OCI-LY1 (cell line): ENCODE measurements at regions not wholly inside any gene's neighbourhood (a gene's known extent, or its start where the extent isn't known, plus 50 kb on each side); places are given as distances from the start of the nearest gene placed in this dataset.

Experiments used
- H2AFZ ChIP-seq: fragments of 200-600 bp; sonication (generic), shearing (Covaris generic); 2 replicates; pipeline ENCODE4 v1.6.0; 2014; ENCODE audit warnings: antibody characterized with exemption, mild to moderate bottlenecking, low read length
- H3F3A ChIP-seq: fragments of 200-600 bp; sonication (generic), shearing (Covaris generic); 2 replicates; pipeline ENCODE4 v1.6.0; 2014; ENCODE audit warnings: mild to moderate bottlenecking, antibody characterized with exemption, low read length, moderate library complexity; ENCODE audit not compliant: insufficient read depth
- H3K27ac ChIP-seq: fragments of 200-600 bp; sonication (generic); 2 replicates; pipeline ENCODE4 v1.5.1; 2014; ENCODE audit warnings: low read length, mixed run types, mild to moderate bottlenecking, low read depth; ENCODE audit not compliant: poor library complexity, severe bottlenecking
- H3K27me3 ChIP-seq: fragments of 200-600 bp; sonication (generic); 2 replicates; pipeline ENCODE4 v1.6.0; 2014; ENCODE audit warnings: antibody characterized with exemption, mild to moderate bottlenecking, low read length, moderate library complexity; ENCODE audit not compliant: insufficient read depth
- H3K36me3 ChIP-seq: fragments of 200-600 bp; sonication (generic); 2 replicates; pipeline ENCODE4 v1.6.1; 2014; ENCODE audit warnings: mild to moderate bottlenecking, antibody characterized with exemption, low read length, moderate library complexity, mixed read lengths; ENCODE audit not compliant: insufficient read depth
- H3K4me1 ChIP-seq: fragments of 200-600 bp; sonication (generic); 2 replicates; pipeline ENCODE4 v1.5.1; 2014; ENCODE audit warnings: mild to moderate bottlenecking, low read length, moderate library complexity; ENCODE audit not compliant: insufficient read depth, severe bottlenecking
- H3K4me2 ChIP-seq: fragments of 200-600 bp; sonication (generic), shearing (Covaris generic); 2 replicates; pipeline ENCODE4 v1.6.1; 2014; ENCODE audit warnings: low read length
- H3K4me3 ChIP-seq: fragments of 200-600 bp; sonication (generic); 2 replicates; pipeline ENCODE4 v1.5.1; 2014; ENCODE audit warnings: low read length, low read depth, mild to moderate bottlenecking, mixed read lengths; ENCODE audit not compliant: poor library complexity, severe bottlenecking
- H3K79me2 ChIP-seq: fragments of 200-600 bp; shearing (Covaris generic); 2 replicates; pipeline ENCODE4 v1.6.1; 2016; ENCODE audit warnings: mixed run types, low read length, mixed read lengths; ENCODE audit not compliant: insufficient read depth
- H3K9ac ChIP-seq: fragments of 200-600 bp; sonication (generic), shearing (Covaris generic); 2 replicates; pipeline ENCODE4 v1.6.1; 2014; ENCODE audit warnings: mild to moderate bottlenecking, low read length, mixed read lengths
- H3K9me2 ChIP-seq: fragments of 200-600 bp; sonication (generic), shearing (Covaris generic); 2 replicates; pipeline ENCODE4 v1.6.1; 2014; ENCODE audit warnings: low read depth, mild to moderate bottlenecking, low read length, mixed read lengths
- H3K9me3 ChIP-seq: fragments of 200-600 bp; shearing (Covaris generic); 2 replicates; pipeline ENCODE4 v1.6.1; 2014; ENCODE audit warnings: low read length, mixed read lengths
- H4K20me1 ChIP-seq: fragments of 200-600 bp; sonication (generic), shearing (Covaris generic); 2 replicates; pipeline ENCODE4 v1.6.0; 2016; ENCODE audit warnings: mild to moderate bottlenecking, low read length; ENCODE audit not compliant: insufficient read depth
- EZH2 ChIP-seq: fragments of 200-600 bp; sonication (generic), shearing (Covaris generic); IDR thresholded peaks from 2 replicates; pipeline ENCODE4 v1.8.0; 2017; ENCODE audit warnings: borderline replicate concordance, mixed run types, mild to moderate bottlenecking, antibody characterized with exemption, low read length, moderate library complexity, mixed read lengths
- TF ChIP-seq, protein P1 (sequence below): fragments of 200-600 bp; sonication (generic), shearing (Covaris generic); IDR thresholded peaks from 2 replicates; pipeline ENCODE4 v1.5.1; 2017; ENCODE audit warnings: mild to moderate bottlenecking, antibody characterized with exemption, low read length, moderate library complexity, mixed read lengths

DNA sequence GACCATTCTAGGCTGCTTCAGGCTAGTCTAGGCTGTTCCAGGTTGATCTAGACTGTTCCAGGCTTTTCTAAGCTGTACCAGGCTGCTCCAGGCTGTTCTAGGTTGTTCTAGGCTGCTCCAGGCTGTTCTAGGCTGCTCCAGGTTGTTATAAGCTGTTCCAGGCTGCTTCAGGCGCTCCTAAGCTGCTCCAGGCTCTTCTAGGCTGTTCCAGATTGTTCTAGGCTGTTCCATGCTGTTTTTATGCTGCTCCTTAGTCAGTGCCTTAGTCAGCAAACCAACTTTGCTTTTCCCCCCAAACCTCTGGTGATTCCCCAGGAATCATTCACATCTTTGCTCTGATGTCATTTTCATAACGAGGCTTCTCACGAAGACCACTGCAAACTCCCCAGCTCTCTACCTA, 171.4 kb upstream of the GALNT2 start:
- Histone ChIP-seq H3K4me2 (no peak overlapping the region), H3K9me2 (no peaks in the 10 kb centered on the region; the same call in 1 of the 2 replicates), H3K9me3 (no peaks in the 10 kb centered on the region), H3K4me3 (no peak overlapping the region), H4K20me1 (no peaks in the 10 kb centered on the region), H3K9ac (no peak overlapping the region), H3K27me3 (no peaks in the 10 kb centered on the region), H3F3A (no peaks in the 10 kb centered on the region), H3K79me2 (no peaks in the 10 kb centered on the region), H2AFZ (no peak overlapping the region), H3K36me3 (no peaks in the 10 kb centered on the region), H3K27ac (no peak overlapping the region), H3K4me1 (no peaks in the 10 kb centered on the region)
- no peak for TF ChIP-seq EZH2
- TF ChIP-seq, protein P1, sequence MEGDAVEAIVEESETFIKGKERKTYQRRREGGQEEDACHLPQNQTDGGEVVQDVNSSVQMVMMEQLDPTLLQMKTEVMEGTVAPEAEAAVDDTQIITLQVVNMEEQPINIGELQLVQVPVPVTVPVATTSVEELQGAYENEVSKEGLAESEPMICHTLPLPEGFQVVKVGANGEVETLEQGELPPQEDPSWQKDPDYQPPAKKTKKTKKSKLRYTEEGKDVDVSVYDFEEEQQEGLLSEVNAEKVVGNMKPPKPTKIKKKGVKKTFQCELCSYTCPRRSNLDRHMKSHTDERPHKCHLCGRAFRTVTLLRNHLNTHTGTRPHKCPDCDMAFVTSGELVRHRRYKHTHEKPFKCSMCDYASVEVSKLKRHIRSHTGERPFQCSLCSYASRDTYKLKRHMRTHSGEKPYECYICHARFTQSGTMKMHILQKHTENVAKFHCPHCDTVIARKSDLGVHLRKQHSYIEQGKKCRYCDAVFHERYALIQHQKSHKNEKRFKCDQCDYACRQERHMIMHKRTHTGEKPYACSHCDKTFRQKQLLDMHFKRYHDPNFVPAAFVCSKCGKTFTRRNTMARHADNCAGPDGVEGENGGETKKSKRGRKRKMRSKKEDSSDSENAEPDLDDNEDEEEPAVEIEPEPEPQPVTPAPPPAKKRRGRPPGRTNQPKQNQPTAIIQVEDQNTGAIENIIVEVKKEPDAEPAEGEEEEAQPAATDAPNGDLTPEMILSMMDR = no peak

DNA sequence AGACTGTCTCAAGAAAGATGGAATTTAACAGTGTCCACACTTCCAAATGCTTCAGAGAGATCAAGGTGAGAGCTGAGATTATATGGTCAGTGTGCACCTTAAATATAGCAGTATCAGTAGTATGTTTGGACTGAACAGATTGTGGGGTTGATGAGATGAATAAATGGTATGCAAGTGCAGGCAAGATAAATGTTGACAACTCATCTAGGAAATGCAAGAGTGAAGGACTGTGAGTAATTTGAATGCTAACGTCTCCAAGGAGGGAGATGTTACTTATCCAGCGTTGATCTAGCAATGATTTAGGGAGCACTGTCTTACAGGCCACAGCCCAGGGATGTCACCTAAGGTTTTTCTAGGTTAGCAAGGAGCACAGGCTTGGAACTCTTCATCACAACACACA, 170.7 kb upstream of the GALNT2 start:
- H2AFZ ChIP-seq = no peak overlapping the region
- no peaks in the 10 kb centered on the region for H3K9me3 ChIP-seq
- no peaks in the 10 kb centered on the region; the same call in 1 of the 2 replicates for H3K9me2 ChIP-seq
- H3F3A ChIP-seq = no peaks in the 10 kb centered on the region
- H3K4me1 ChIP-seq = no peaks in the 10 kb centered on the region
- no peak overlapping the region for H3K4me3 ChIP-seq
- H3K4me2 ChIP-seq = no peak overlapping the region
- H4K20me1 ChIP-seq = no peaks in the 10 kb centered on the region
- no peak overlapping the region for H3K27ac ChIP-seq
- TF ChIP-seq, protein P1 = no peak
- no peak for TF ChIP-seq EZH2
- no peak overlapping the region for H3K9ac ChIP-seq
- H3K36me3 ChIP-seq = no peaks in the 10 kb centered on the region
- H3K27me3 ChIP-seq = no peaks in the 10 kb centered on the region
- no peaks in the 10 kb centered on the region for H3K79me2 ChIP-seq

DNA sequence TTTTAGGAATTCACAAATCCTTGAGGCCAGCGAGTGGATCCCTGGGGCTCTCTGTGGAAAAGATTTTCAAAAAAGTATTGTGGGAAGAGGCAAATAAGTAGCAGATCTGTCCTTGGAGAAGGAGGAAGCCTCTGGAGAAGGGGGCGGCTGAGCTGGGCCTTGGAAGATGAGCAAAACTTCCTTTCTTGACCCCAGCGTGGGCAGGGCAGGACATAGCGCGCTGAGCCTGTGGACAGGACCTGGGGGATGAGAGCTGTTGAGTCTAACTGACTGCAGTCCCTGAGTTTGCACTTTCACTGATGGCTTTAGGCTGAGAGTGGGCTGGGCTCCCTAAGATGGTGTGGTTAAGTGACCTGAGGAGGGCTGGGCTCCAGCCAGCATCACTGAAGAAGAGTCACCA, 170.2 kb upstream of the GALNT2 start:
- Histone ChIP-seq H2AFZ (no peak overlapping the region), H3K9me3 (no peaks in the 10 kb centered on the region), H3K27ac (no peak overlapping the region), H3K79me2 (no peaks in the 10 kb centered on the region), H3K4me3 (no peak overlapping the region), H3K9me2 (no peaks in the 10 kb centered on the region; the same call in 1 of the 2 replicates), H3K36me3 (no peaks in the 10 kb centered on the region), H3K4me1 (no peaks in the 10 kb centered on the region), H3K27me3 (no peaks in the 10 kb centered on the region), H3F3A (no peaks in the 10 kb centered on the region), H3K9ac (no peak overlapping the region), H3K4me2 (no peak overlapping the region), H4K20me1 (no peaks in the 10 kb centered on the region)
- TF ChIP-seq, protein P1 = no peak
- TF ChIP-seq EZH2 = no peak
